Tibial nerve (tissue), 4 donors: ENCODE measurements at regions not wholly inside any gene's neighbourhood (a gene's known extent, or its start where the extent isn't known, plus 50 kb on each side); places are given as distances from the start of the nearest gene placed in this dataset. TPM values are rescaled to one million over a fixed set of nuclear protein-coding genes. Genes with fewer than 3 reads are reported as not detected.
"Not testable (repeated sequence)": the region's sequence is repeated elsewhere in the genome, so short reads cannot be mapped to it uniquely, and the experiment has no call there.

Source experiments
- DNase-seq, 2 donors: peaks; one replicate each; pipeline ENCODE4 v3.0.0-alpha.2; 2019; ENCODE audit warnings: low spot score in 2 of 2
- H3K27ac ChIP-seq, 4 donors: fragments of 200-600 bp; sonication (generic) in 3 of 4; one replicate each; pipeline ENCODE4 v1.5.1; 2017 to 2019; ENCODE audit warnings: mild to moderate bottlenecking in 1 of 4
- H3K27me3 ChIP-seq, 2 donors: fragments of 200-600 bp; sonication (generic) in 1 of 2; one replicate each; pipeline versions ENCODE4 v1.5.1 to v1.6.0; 2017 to 2019
- H3K36me3 ChIP-seq, 3 donors: fragments of 200-600 bp; sonication (generic); one replicate each; pipeline ENCODE4 v1.5.1; 2018 to 2019
- H3K4me1 ChIP-seq, 4 donors: fragments of 200-600 bp; sonication (generic) in 3 of 4; one replicate each; pipeline ENCODE4 v1.5.1; 2017 to 2019
- H3K4me3 ChIP-seq, 4 donors: fragments of 200-600 bp; sonication (generic) in 3 of 4; one replicate each; pipeline ENCODE4 v1.5.1; 2017 to 2019; ENCODE audit warnings: mild to moderate bottlenecking in 1 of 4, moderate library complexity in 1 of 4
- H3K9me3 ChIP-seq, 4 donors: fragments of 200-600 bp; sonication (generic) in 3 of 4; one replicate each; pipeline ENCODE4 v1.5.1; 2017 to 2019
- CTCF ChIP-seq, 5 experiments: fragments of 200-600 bp in 3 of 5; fragments of 450-650 bp in 2 of 5; sonication (generic) in 3 of 5; IDR thresholded peaks; one replicate each; pipeline ENCODE4 v1.5.1; 2016 to 2019; ENCODE audit warnings: antibody characterized with exemption in 5 of 5, mild to moderate bottlenecking in 3 of 5, moderate library complexity in 2 of 5
- EP300 ChIP-seq, 2 donors: sonication (generic); formaldehyde crosslinking; IDR thresholded peaks; one replicate each; pipeline ENCODE4 v1.6.1; 2017; ENCODE audit warnings: antibody characterized with exemption in 2 of 2, mild to moderate bottlenecking in 1 of 2
- POLR2A ChIP-seq, 2 donors: fragments of 450-650 bp; IDR thresholded peaks; one replicate each; pipeline ENCODE4 v1.6.1; 2017; ENCODE audit warnings: antibody characterized with exemption in 2 of 2, mild to moderate bottlenecking in 2 of 2, moderate library complexity in 2 of 2
- WGBS, 2 donors: methylation state at CpG; one replicate each; pipeline ENCODE4 v1.1.5; 2018; 5-methylcytosine and 5-hydroxymethylcytosine counted together
- small RNA-seq: library from RNA; depleted of rRNA; stranded (forward); fragments of <200 nt; gene quantifications from one replicate; pipeline ENCODE3, GENCODE V24; 2016

GRCh38 chr22:16090991-16091390 lies 401.2 kb downstream of the POTEH start:
- not testable (repeated sequence) for DNase-seq, H3K27ac ChIP-seq, H3K4me1 ChIP-seq, H3K36me3 ChIP-seq, H3K4me3 ChIP-seq, H3K27me3 ChIP-seq, H3K9me3 ChIP-seq
- 46 to 55% methylated on average over 2 of the region's 2 CpGs for WGBS, 2 donors

GRCh38 chr22:16105121-16105520 lies 415.3 kb downstream of the POTEH start:
- not testable (repeated sequence) for H3K4me3 ChIP-seq

GRCh38 chr22:16131456-16131855 lies 441.6 kb downstream of the POTEH start:
- not testable (repeated sequence) for DNase-seq, H3K4me3 ChIP-seq, H3K36me3 ChIP-seq, H3K27ac ChIP-seq, H3K27me3 ChIP-seq, H3K9me3 ChIP-seq, H3K4me1 ChIP-seq
- WGBS, 2 donors: 91 to 96% methylated on average over 4 to 11 of the region's 19 CpGs

More at GRCh38 chr22:16105121-16105520, 415.3 kb downstream of the POTEH start:
- not testable (repeated sequence) for H3K27me3 ChIP-seq, DNase-seq, H3K4me1 ChIP-seq, H3K9me3 ChIP-seq, H3K27ac ChIP-seq, H3K36me3 ChIP-seq
- 42 to 47% methylated on average over 3 of the region's 3 CpGs for WGBS, 2 donors

- DNase-seq: no peak
- no peaks in the 10 kb centered on the region for H3K4me1 ChIP-seq
- peaks cover 0 to 3% (median 0%) of the 10 kb centered on the region in 4 donors for H3K9me3 ChIP-seq
- no peaks in the 10 kb centered on the region for H3K36me3 ChIP-seq
- no peaks in the 10 kb centered on the region for H3K27me3 ChIP-seq
- H3K27ac ChIP-seq: no peak overlapping the region
- 68 to 82% methylated on average over 10 to 14 of the region's 16 CpGs for WGBS, 2 donors
- H3K4me3 ChIP-seq: no peak overlapping the region
- TF ChIP-seq CTCF (IDR thresholded peaks at IDR 0.05): no peak
- no peak for TF ChIP-seq POLR2A (IDR thresholded peaks at IDR 0.05)
- TF ChIP-seq EP300 (IDR thresholded peaks at IDR 0.05): no peak
Observed at GRCh38 chr22:16131918-16132317, 442.1 kb downstream of the POTEH start.

- DNase-seq, H3K9me3 ChIP-seq, H3K4me3 ChIP-seq, H3K4me1 ChIP-seq, H3K27ac ChIP-seq, H3K36me3 ChIP-seq, H3K27me3 ChIP-seq: not testable (repeated sequence)
- WGBS, 2 donors: 75 to 87% methylated on average over 12 to 13 of the region's 13 CpGs
Observed at GRCh38 chr22:16132598-16132997, 442.8 kb downstream of the POTEH start.

GRCh38 chr22:16146101-16146500 lies 446.5 kb downstream of the CCT8L2 start:
- not testable (repeated sequence) for DNase-seq, H3K27me3 ChIP-seq, H3K4me3 ChIP-seq, H3K27ac ChIP-seq, H3K4me1 ChIP-seq, H3K36me3 ChIP-seq, H3K9me3 ChIP-seq
- WGBS, 2 donors: 69 to 78% methylated on average over 5 of the region's 5 CpGs

- 34 to 45% methylated on average over 2 of the region's 2 CpGs for WGBS, 2 donors
- TF ChIP-seq CTCF (IDR thresholded peaks at IDR 0.05): peak in 2 of 5 experiments; percentile 9 to 23
- not testable (repeated sequence) for H3K4me3 ChIP-seq, H3K27me3 ChIP-seq, H3K9me3 ChIP-seq, H3K4me1 ChIP-seq, H3K36me3 ChIP-seq, H3K27ac ChIP-seq
- DNase-seq: peak in 1 of 2 donors; percentile 8
Observed at GRCh38 chr22:16146916-16147315, 445.7 kb downstream of the CCT8L2 start.

GRCh38 chr22:16177287-16177686 lies 415.3 kb downstream of the CCT8L2 start:
- 69 to 74% methylated on average over 2 of the region's 2 CpGs for WGBS, 2 donors
- H3K27me3 ChIP-seq, DNase-seq: not testable (repeated sequence)

GRCh38 chr22:16183864-16184263 lies 408.7 kb downstream of the CCT8L2 start:
- not testable (repeated sequence) for H3K36me3 ChIP-seq, H3K4me1 ChIP-seq, H3K9me3 ChIP-seq, H3K4me3 ChIP-seq, DNase-seq, H3K27me3 ChIP-seq, H3K27ac ChIP-seq
- WGBS, 2 donors: 79 to 87% methylated on average over 20 to 21 of the region's 21 CpGs

More at GRCh38 chr22:16177287-16177686, 415.3 kb downstream of the CCT8L2 start:
- H3K9me3 ChIP-seq, H3K4me1 ChIP-seq, H3K27ac ChIP-seq, H3K36me3 ChIP-seq, H3K4me3 ChIP-seq: not testable (repeated sequence)

Small RNA genes in the stretch of these regions (small RNA-seq; reads per million reads assigned to genes)
- not detected for gene RF00026
